ENCODE measurements at regions not wholly inside any gene's neighbourhood (a gene's known extent, or its start where the extent isn't known, plus 50 kb on each side); places are given as distances from the start of the nearest gene placed in this dataset.
A peak's percentile ranks its signal among the peaks of the same experiment; 100 is the strongest.

- no peak for TF ChIP-seq CTCF (conservative IDR thresholded peaks at IDR 0.05)
- Mint-ChIP-seq H3K27ac (no peak overlapping the region), H3K4me1 (ENCODE audit: unreplicated experiment) (peaks cover 35% of the 10 kb centered on the region), H3K36me3 (no peaks in the 10 kb centered on the region), H3K4me3 (peak overlapping the region; percentile 31), H3K27me3 (no peaks in the 10 kb centered on the region), H3K9me3 (peaks cover 6% of the 10 kb centered on the region)
- DNase-seq (ENCODE audit: extremely low spot score, unreplicated experiment) = no peak
Observed at GRCh38 chr9:13993632-13994185, 320.2 kb downstream of the NFIB start.

- Mint-ChIP-seq H3K36me3 (no peaks in the 10 kb centered on the region), H3K27ac (peak overlapping the region; percentile 38), H3K9me3 (peaks cover 6% of the 10 kb centered on the region), H3K4me3 (no peak overlapping the region), H3K27me3 (no peaks in the 10 kb centered on the region), H3K4me1 (ENCODE audit: unreplicated experiment) (peaks cover 35% of the 10 kb centered on the region)
- TF ChIP-seq CTCF (conservative IDR thresholded peaks at IDR 0.05) = no peak
- no peak for DNase-seq (ENCODE audit: extremely low spot score, unreplicated experiment)
Observed at GRCh38 chr9:13992138-13993088, 321.5 kb downstream of the NFIB start.

- Mint-ChIP-seq H3K36me3 (no peaks in the 10 kb centered on the region), H3K4me3 (no peak overlapping the region), H3K4me1 (ENCODE audit: unreplicated experiment) (peaks cover 35% of the 10 kb centered on the region), H3K9me3 (peaks cover 6% of the 10 kb centered on the region), H3K27me3 (no peaks in the 10 kb centered on the region), H3K27ac (no peak overlapping the region)
- DNase-seq (ENCODE audit: extremely low spot score, unreplicated experiment) = no peak
- TF ChIP-seq CTCF (conservative IDR thresholded peaks at IDR 0.05) = no peak
Observed at GRCh38 chr9:13991395-13991794, 322.5 kb downstream of the NFIB start.

GRCh38 chr9:13990994-13991393, 322.9 kb downstream of the NFIB start:
- Mint-ChIP-seq H3K4me1 (ENCODE audit: unreplicated experiment) (peaks cover 35% of the 10 kb centered on the region), H3K36me3 (no peaks in the 10 kb centered on the region), H3K4me3 (no peak overlapping the region), H3K27ac (no peak overlapping the region), H3K27me3 (no peaks in the 10 kb centered on the region), H3K9me3 (peaks cover 6% of the 10 kb centered on the region)
- DNase-seq (ENCODE audit: extremely low spot score, unreplicated experiment) = no peak
- no peak for TF ChIP-seq CTCF (conservative IDR thresholded peaks at IDR 0.05)

- H3K27ac Mint-ChIP-seq = no peak overlapping the region
- H3K27me3 Mint-ChIP-seq = no peaks in the 10 kb centered on the region
- H3K4me3 Mint-ChIP-seq = no peak overlapping the region
- peaks cover 6% of the 10 kb centered on the region for H3K9me3 Mint-ChIP-seq
- peaks cover 35% of the 10 kb centered on the region for H3K4me1 Mint-ChIP-seq (ENCODE audit: unreplicated experiment)
- DNase-seq (ENCODE audit: extremely low spot score, unreplicated experiment) = no peak
- H3K36me3 Mint-ChIP-seq = no peaks in the 10 kb centered on the region
- no peak for TF ChIP-seq CTCF (conservative IDR thresholded peaks at IDR 0.05)
Observed at GRCh38 chr9:13990331-13990730, 323.6 kb downstream of the NFIB start.
